OCI-LY7 (cell line): ENCODE measurements at regions not wholly inside any gene's neighbourhood (a gene's known extent, or its start where the extent isn't known, plus 50 kb on each side); places are given as distances from the start of the nearest gene placed in this dataset.

ENCODE experiments used
- BruUV-seq: library from RNA; stranded (reverse); fragments of 400-500 nt; replicated peaks from 2 replicates; lab custom pipeline; 2021; lab: Mats Ljungman, UMichigan
- CTCF ChIA-PET: fragments of 300-600 bp; sonication (Branson Sonifier 250); formaldehyde crosslinking; loops from one replicate; lab custom pipeline; 2022; ENCODE audit warnings: antibody characterized with exemption; ENCODE audit not compliant: unreplicated experiment; lab: Charles Lee
- POLR2A ChIA-PET: fragments of 300-600 bp; sonication (Branson Sonifier 250); formaldehyde crosslinking; loops from one replicate; lab custom pipeline; 2022; ENCODE audit warnings: antibody characterized with exemption; lab: Charles Lee
- DNase-seq: peaks from one replicate; pipeline ENCODE4 v3.0.0-alpha.2; 2015; ENCODE audit warnings: low spot score
- H2AFZ ChIP-seq: fragments of 200-600 bp; sonication (generic), shearing (Covaris generic); 2 replicates; pipeline ENCODE4 v1.6.1; 2014; ENCODE audit warnings: mild to moderate bottlenecking, antibody characterized with exemption, low read length, moderate library complexity
- H3K27ac ChIP-seq: fragments of 200-600 bp; sonication (generic); 2 replicates; pipeline ENCODE4 v1.5.1; 2014; ENCODE audit warnings: mixed run types, low read depth, mild to moderate bottlenecking, moderate library complexity, low read length, inconsistent platforms; ENCODE audit not compliant: poor library complexity, severe bottlenecking
- H3K36me3 ChIP-seq: fragments of 200-600 bp; sonication (generic); 2 replicates; pipeline ENCODE4 v1.6.1; 2014; ENCODE audit warnings: mild to moderate bottlenecking, antibody characterized with exemption, low read length, moderate library complexity, mixed read lengths; ENCODE audit not compliant: insufficient read depth
- H3K4me1 ChIP-seq: fragments of 200-600 bp; sonication (generic); 2 replicates; pipeline ENCODE4 v1.5.1; 2014; ENCODE audit warnings: mild to moderate bottlenecking, low read length; ENCODE audit not compliant: insufficient read depth, poor library complexity, severe bottlenecking
- H3K4me2 ChIP-seq: fragments of 200-600 bp; sonication (generic); 2 replicates; pipeline ENCODE4 v1.6.1; 2014; ENCODE audit warnings: mild to moderate bottlenecking, low read length
- H3K4me3 ChIP-seq: fragments of 200-600 bp; sonication (generic); 2 replicates; pipeline ENCODE4 v1.5.1; 2014; ENCODE audit warnings: mild to moderate bottlenecking, low read depth, low read length; ENCODE audit not compliant: poor library complexity, severe bottlenecking
- H3K79me2 ChIP-seq: fragments of 200-600 bp; sonication (generic); 2 replicates; pipeline ENCODE4 v1.6.1; 2016; ENCODE audit warnings: low read depth, mild to moderate bottlenecking, low read length, moderate library complexity, mixed read lengths; ENCODE audit not compliant: insufficient read depth
- H3K9me2 ChIP-seq: fragments of 200-600 bp; sonication (generic); 2 replicates; pipeline ENCODE4 v1.6.1; 2016; ENCODE audit warnings: mild to moderate bottlenecking, low read length, mixed read lengths; ENCODE audit not compliant: insufficient read depth
- H3K9me3 ChIP-seq: fragments of 200-600 bp; sonication (generic); 2 replicates; pipeline ENCODE4 v1.6.1; 2014; ENCODE audit warnings: mild to moderate bottlenecking, mixed run types, low read length, mixed read lengths
- H4K20me1 ChIP-seq: fragments of 200-600 bp; sonication (generic); 2 replicates; pipeline ENCODE4 v1.6.1; 2014; ENCODE audit warnings: mild to moderate bottlenecking, antibody characterized with exemption, low read length, moderate library complexity, mixed read lengths; ENCODE audit not compliant: insufficient read depth
- EZH2phosphoT487 ChIP-seq: fragments of 200-600 bp; sonication (generic); IDR thresholded peaks from 2 replicates; pipeline ENCODE4 v1.6.1; 2018; ENCODE audit warnings: low read depth, borderline replicate concordance, mild to moderate bottlenecking, mixed run types, antibody characterized with exemption, low read length, moderate library complexity, mixed read lengths
- intact Hi-C: fragments of 100-400 bp; cut with micrococcal nuclease; formaldehyde crosslinking; loops from one replicate; pipeline ENCODE4 v1.10.0; 2022; ENCODE audit not compliant: unreplicated experiment
- TF ChIP-seq, protein P1 (sequence below): fragments of 200-600 bp; sonication (generic); conservative IDR thresholded peaks from 2 replicates; pipeline ENCODE4 v1.5.1; 2014; ENCODE audit warnings: mild to moderate bottlenecking, antibody characterized with exemption, low read length, moderate library complexity, mixed read lengths

DNA sequence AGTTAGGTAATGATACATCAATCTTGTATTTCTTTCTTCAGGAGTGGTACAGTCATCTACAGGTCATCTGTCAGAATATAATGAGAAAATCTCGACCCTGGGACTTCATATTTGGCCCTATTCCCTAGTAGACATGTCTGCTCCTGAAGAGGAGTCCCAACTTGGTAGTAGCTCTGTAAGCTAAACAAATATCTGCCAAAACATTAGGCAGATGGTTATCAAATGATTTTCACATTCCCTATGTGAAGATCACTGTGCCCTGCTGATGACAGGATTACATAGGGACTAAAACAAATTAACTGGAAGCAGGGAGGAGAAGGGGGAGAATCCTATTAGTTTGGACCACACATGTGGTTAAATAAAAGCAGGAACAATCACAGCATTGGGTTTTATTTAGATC, 138.6 kb upstream of the NFIB start:
- H3K79me2 ChIP-seq, result no peaks in the 10 kb centered on the region
- POLR2A ChIA-PET, result no interaction called here
- no peak for TF ChIP-seq EZH2phosphoT487
- TF ChIP-seq, protein P1, sequence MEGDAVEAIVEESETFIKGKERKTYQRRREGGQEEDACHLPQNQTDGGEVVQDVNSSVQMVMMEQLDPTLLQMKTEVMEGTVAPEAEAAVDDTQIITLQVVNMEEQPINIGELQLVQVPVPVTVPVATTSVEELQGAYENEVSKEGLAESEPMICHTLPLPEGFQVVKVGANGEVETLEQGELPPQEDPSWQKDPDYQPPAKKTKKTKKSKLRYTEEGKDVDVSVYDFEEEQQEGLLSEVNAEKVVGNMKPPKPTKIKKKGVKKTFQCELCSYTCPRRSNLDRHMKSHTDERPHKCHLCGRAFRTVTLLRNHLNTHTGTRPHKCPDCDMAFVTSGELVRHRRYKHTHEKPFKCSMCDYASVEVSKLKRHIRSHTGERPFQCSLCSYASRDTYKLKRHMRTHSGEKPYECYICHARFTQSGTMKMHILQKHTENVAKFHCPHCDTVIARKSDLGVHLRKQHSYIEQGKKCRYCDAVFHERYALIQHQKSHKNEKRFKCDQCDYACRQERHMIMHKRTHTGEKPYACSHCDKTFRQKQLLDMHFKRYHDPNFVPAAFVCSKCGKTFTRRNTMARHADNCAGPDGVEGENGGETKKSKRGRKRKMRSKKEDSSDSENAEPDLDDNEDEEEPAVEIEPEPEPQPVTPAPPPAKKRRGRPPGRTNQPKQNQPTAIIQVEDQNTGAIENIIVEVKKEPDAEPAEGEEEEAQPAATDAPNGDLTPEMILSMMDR, result no peak
- no peaks in the 10 kb centered on the region for H3K36me3 ChIP-seq
- BruUV-seq, result no TSS peak
- H3K4me3 ChIP-seq, result no peak overlapping the region
- no peaks in the 10 kb centered on the region for H3K9me3 ChIP-seq
- H3K4me2 ChIP-seq, result no peak overlapping the region
- no peak for DNase-seq
- CTCF ChIA-PET, result interaction anchor here (0.6 kb wide), 1 partner anchor 1100 kb away, joined by 7 read pairs; the partner anchor contains the start of gene CCDC171
- no peaks in the 10 kb centered on the region for H3K9me2 ChIP-seq
- intact Hi-C loops, result no loop called here
- no peaks in the 10 kb centered on the region for H4K20me1 ChIP-seq
- H3K4me1 ChIP-seq, result no peaks in the 10 kb centered on the region
- no peak overlapping the region for H3K27ac ChIP-seq
- no peak overlapping the region for H2AFZ ChIP-seq

DNA sequence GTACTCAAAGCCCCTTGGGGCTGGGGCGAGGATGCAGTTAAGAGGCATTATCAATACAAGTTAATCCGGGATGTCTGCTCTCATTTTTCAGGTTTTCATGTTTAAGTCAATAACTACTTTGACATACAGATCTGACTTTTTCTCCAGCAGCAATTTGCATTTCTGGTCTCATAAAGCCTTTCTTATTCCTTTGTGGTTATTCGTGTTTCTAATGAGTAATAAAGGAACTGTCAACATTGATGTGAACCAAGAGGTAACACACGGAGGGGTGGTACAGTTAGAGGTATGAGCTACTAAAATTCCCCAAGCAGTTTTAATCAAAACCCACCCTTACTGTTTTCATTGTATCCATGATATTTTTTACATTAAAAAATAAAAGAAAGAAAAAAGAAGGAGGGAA, 138.0 kb upstream of the NFIB start:
- CTCF ChIA-PET, result interaction anchor here (0.6 kb wide), 1 partner anchor 1101 kb away, joined by 7 read pairs; the partner anchor contains the start of gene CCDC171
- no peaks in the 10 kb centered on the region for H3K36me3 ChIP-seq
- H3K9me2 ChIP-seq, result no peaks in the 10 kb centered on the region
- POLR2A ChIA-PET, result no interaction called here
- intact Hi-C loops, result no loop called here
- no peak for TF ChIP-seq EZH2phosphoT487
- TF ChIP-seq, protein P1, result no peak
- no TSS peak for BruUV-seq
- no peaks in the 10 kb centered on the region for H3K4me1 ChIP-seq
- no peak overlapping the region for H3K27ac ChIP-seq
- no peak overlapping the region for H3K4me2 ChIP-seq
- no peak overlapping the region for H2AFZ ChIP-seq
- H3K9me3 ChIP-seq, result no peaks in the 10 kb centered on the region
- H4K20me1 ChIP-seq, result no peaks in the 10 kb centered on the region
- H3K4me3 ChIP-seq, result no peak overlapping the region
- H3K79me2 ChIP-seq, result no peaks in the 10 kb centered on the region
- DNase-seq, result no peak

DNA sequence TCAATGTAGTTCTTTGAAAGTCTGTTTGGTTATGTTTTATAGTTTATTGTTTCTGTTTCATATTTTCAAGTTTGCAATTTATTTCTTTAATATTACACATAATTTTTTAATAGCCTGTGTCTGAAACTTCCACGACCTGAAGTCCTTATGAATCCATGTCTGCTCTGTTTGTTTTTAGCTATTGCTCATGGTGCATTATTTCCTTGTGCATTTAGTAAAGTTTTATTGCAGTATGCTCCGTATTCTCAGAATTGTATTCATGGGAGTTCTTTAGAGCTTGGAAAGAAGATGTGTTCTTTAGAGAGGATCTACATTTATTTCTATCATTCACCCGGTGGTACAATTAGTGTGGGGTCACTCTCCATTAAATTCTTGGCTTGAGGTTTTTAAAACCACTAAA, 133.2 kb upstream of the NFIB start:
- H4K20me1 ChIP-seq, result no peaks in the 10 kb centered on the region
- TF ChIP-seq, protein P1, result no peak
- no peak for TF ChIP-seq EZH2phosphoT487
- DNase-seq, result no peak
- intact Hi-C loops, result no loop called here
- no peak overlapping the region for H3K27ac ChIP-seq
- no peaks in the 10 kb centered on the region for H3K9me2 ChIP-seq
- H3K79me2 ChIP-seq, result no peaks in the 10 kb centered on the region
- H3K36me3 ChIP-seq, result no peaks in the 10 kb centered on the region
- no peaks in the 10 kb centered on the region for H3K4me1 ChIP-seq
- H2AFZ ChIP-seq, result no peak overlapping the region
- no peak overlapping the region for H3K4me3 ChIP-seq
- POLR2A ChIA-PET, result interaction anchor here (1.2 to 1.5 kb wide), 2 partner anchors 10 to 21 kb away, joined by 3 to 5 read pairs; no protein-coding TSS in a partner anchor
- H3K4me2 ChIP-seq, result no peak overlapping the region
- CTCF ChIA-PET, result no interaction called here
- no peaks in the 10 kb centered on the region for H3K9me3 ChIP-seq
- BruUV-seq, result no TSS peak
